Inflammatory macrophage (primary cell): ENCODE measurements at regions not wholly inside any gene's neighbourhood (a gene's known extent, or its start where the extent isn't known, plus 50 kb on each side); places are given as distances from the start of the nearest gene placed in this dataset.
"Not testable (repeated sequence)": the region's sequence is repeated elsewhere in the genome, so short reads cannot be mapped to it uniquely, and the experiment has no call there.

Experiments used
- DNase-seq, 2 donors: peaks; one replicate each; pipeline ENCODE4 v3.0.0-alpha.2; 2020 to 2022

DNA sequence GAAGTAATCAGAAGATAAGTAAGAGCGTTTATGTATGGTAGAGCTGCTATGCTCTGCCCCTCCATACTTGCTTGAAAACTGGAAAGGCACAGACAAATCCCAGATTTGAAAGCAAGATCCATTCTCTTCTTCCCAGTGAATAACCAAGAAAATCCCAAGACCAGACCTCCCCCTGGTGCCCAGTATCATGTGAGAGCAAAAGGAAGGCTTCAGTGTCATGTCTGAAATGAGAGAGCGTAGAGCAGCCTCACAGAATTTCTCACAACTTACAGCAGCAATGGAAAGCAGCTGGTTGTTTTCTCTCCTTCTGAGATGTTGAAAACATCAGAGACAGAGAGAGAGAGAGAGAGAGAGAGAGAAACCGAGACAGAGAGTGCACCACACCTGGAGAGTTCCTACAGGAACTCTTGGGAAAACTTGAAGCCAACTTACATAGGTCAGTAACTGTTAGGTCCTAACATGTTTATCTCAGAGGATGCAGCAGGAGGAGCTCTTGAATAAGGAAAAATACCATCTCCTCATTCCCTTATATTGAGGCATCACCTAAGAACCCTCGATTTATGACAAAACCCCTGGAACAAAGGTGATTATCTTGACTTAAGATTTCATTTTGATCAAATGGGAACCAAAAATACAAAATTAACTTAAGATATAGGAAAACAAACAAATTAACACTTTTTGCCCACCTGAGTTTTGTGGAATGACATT is 273.3 kb downstream of the NSUN3 start:
- DNase-seq = no peak

- no peak for DNase-seq
These were observed 282.2 kb downstream of the NSUN3 start for GRCh38 chr3:94345101-94345500.

DNA sequence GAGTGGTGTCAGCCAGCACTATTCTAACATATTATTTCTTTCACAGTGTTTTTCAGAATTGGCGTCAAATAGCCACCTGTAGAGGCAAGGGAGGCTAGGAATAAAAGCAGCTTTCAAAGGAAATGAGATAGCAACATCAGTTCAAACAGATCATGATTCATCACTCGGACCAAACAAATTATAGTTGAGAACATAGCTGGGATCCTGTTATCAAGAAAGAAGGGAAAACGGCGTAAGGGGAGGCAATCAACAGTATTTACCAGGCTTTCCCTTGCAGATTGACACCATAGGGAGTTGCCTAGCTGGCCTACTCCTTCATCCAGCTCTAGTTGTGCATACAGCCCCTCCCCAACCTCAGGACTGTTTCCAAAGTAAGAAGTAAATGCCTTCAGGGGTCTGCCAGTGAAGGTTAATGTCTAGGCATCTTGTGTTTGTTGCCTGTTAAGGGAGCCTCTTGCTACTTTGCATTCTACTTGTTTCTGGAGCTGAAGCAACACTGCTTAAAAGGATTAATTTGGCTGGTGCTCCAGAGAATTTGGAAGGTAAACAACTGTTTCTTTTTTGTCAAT is 286.5 kb downstream of the NSUN3 start:
- DNase-seq = no peak

DNA sequence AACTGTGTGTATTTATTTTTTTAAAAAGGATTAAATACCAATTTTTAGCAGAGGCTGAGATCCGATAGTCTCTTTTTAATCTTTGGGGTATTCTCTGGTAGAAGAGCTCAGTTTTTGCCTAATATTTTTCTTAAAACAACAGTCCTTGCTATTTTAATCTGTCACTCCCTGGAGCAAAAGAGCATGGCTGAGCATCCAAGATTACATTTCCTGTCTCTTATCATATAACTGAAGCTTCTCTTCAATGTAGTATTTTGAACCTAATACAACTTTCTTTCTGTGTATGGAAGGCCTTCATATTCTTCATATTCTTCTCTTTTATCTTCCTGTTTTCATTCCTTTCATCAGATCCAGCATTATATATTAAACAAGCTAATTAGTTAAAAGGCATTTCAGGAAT is 293.7 kb downstream of the NSUN3 start:
- no peak for DNase-seq

GRCh38 chr3:94359996-94360395 is 297.1 kb downstream of the NSUN3 start:
- no peak for DNase-seq

GRCh38 chr3:94360987-94361386 is 298.1 kb downstream of the NSUN3 start:
- no peak for DNase-seq

GRCh38 chr3:94362393-94362792 is 299.5 kb downstream of the NSUN3 start:
- DNase-seq = no peak

DNA sequence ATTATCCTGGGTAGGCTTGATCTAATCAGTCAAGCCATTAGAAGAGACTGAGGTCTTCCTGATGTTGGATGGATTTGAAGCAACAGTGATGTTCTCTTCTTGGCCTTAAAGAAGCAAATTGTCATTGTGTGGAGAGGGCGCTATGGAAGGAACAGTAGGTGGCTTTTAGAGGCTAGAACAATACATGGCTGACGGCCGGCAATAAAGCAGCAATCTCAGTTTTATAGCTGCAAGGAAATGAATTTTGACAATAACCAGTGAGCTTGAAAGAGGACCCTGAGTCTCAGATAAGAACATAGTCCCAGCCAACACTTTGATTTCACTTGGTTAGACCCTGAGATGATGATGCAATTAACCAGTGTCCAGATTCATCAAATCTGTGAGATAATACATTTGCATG is 302.1 kb downstream of the NSUN3 start:
- DNase-seq = no peak

DNA sequence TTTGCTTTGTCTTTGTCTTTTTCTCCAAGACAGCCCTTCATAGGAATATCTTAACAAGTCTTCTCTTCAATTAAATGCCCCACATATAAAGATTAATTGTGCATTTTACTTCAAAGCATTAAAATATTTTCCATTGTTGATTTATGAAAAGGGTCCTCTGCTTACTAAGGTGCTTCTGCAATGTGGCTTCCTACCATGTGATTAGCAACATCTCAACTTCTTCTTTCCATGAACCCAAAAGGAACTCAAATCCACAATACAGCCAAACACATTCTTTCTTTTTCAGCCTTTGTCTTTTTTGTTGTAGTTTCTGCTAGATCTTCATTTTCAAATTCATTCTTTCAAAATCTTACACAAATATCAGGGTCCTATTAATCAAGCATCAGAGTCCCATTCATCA is 309.2 kb downstream of the NSUN3 start:
- DNase-seq = no peak

DNA sequence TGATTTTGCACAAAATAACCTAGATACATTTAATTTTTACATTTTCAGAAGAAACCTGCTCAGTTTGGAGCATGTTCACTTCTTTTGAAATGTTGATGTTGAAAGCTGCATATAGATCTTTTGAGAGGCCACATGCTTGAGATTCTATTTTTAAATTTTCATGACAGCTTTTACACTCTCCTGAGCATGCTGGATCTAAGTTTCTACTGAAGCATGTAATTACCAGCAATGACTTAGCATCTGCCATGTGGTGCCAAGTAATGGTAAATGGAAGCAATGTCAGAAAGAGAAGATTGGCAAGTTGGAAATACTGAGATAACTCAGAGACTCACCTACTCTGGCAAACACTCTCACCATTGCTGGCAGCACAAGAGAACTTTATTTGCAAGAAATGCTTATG is 310.6 kb downstream of the NSUN3 start:
- DNase-seq = no peak

DNA sequence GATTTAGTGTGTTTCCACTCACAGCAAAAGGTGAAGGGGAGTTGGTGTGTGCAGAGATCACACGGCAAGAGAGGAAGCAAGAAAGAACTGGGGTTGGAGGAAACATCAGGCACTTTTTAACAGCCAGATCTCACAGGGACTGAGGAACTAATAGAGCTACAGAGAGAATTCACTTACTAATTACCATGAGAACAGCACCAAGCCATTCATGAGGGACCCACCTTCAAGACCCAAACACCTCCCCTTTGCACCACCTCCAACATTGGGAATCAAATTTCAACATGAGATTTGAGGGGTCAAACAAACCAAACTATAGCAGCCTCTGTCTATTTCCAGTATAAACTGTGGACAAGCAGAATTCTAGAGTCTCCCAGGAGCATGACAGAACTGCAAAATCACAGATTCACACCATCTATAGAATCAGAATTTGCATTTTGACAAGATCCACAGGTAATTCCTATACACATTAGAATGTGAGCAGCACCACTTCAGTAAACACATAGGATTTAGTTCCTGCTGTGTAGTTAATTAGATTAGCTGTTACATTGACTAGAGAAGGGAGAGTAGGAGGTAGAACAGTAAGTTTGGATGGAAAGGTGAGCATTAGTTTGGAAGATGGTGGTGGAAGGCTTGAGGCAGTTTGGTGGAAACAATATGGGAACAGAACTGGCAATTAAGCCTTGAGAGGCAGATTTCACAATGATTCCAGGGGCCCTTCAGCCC is 311.7 kb downstream of the NSUN3 start:
- DNase-seq = no peak

GRCh38 chr3:94377123-94377696 is 314.3 kb downstream of the NSUN3 start:
- DNase-seq = not testable (repeated sequence)

DNA sequence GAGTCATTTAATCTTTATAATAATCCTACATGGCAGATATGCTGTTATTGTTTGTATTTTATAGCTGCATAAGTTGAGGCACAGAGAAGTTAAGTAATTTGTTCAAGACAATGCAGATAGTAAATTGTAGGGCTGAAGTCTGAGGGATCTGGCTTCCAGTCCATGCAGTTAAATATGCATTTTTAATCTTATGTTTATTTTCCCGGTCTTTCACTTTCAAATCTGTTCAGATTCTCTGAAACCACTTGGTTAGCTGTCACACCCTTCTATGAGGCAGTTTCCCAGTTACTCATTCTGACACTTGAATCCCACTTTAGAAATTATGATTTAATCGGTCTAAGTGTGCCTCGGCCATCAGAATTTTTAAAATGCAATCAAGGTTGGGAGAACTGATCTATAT is 315.0 kb downstream of the NSUN3 start:
- DNase-seq = not testable (repeated sequence)

GRCh38 chr3:94378322-94378721 is 315.5 kb downstream of the NSUN3 start:
- DNase-seq = no peak

- no peak for DNase-seq
These were observed 316.4 kb downstream of the NSUN3 start for GRCh38 chr3:94379264-94379663.

GRCh38 chr3:94394885-94395284 is 332.0 kb downstream of the NSUN3 start:
- DNase-seq = no peak

DNA sequence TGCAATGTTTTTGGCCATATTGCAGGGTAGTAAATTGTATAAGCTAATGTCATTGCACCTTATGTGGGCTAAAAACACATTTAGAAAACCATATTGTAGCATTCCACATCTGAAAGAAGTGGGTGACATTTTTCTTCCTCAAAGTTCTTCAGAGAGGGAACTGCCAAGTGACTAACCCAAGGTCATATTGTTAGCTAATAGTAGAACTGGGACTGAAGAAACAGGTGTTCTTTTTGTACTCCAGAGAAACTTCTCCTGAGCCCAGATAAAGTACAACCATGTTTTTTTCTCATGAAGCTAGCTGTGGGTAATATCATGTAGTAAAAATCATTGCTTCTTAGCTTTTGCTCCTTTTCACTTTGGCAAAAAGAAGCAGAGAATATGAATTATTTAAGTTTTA is 333.0 kb downstream of the NSUN3 start:
- DNase-seq = no peak

DNA sequence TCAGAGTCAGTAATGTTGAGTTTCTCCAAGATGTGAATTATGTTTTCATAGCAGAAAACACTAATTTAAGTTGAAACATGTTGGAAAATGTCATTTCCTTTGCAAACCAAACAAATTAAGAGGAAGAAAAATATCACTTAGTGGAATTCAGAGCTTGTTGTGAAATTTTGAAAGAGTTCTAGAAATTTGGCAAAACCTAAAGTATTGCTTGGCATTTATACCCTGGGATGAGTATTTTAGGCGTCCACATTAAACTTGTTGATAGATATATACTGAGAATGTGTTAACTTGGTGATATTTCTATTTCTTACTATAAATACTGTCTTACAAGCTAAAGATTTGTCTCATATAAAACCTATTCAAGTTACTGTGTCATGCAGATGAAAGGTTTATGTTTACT is 335.2 kb downstream of the NSUN3 start:
- no peak for DNase-seq

DNA sequence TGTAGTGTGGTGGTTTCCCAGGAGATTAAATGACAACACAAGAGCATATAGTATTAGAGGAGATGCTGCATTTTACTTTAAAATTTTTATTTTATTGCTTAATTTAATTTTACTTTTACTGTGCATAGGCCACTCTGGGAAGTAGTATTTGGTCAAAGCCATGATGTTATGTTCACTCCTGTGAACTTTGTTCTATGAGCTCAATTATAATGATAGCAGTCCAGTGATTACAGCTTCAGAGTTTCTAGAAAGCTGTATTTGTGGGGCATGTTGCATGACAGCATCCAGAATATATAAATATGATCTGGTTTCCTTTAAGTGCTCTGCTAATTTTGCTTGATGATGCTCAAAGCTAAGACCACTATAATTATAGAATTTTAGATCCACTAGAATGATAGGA is 338.6 kb downstream of the NSUN3 start:
- DNase-seq = no peak

DNA sequence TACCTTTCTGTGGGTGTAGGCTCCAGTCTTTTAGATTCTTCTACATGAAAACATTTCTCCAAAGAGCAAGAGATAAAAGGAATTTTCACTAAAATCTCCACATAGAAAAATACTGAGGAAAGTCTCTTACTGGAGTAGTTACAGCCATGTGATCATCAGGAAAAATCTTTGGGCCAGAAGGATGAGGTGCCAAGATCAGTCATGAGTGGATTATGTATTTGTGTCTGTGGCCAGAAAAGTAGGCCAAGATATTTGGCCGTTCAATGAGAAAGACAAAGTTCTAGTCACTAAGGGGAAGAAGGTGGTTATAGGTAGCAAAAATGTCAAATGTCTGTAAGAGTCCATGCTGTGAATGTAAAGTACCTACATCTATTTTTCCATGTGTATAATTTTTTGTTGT is 339.3 kb downstream of the NSUN3 start:
- no peak for DNase-seq

GRCh38 chr3:94405258-94406035 is 342.6 kb downstream of the NSUN3 start:
- no peak for DNase-seq

GRCh38 chr3:94406595-94406994 is 343.7 kb downstream of the NSUN3 start:
- DNase-seq = no peak

- not testable (repeated sequence) for DNase-seq
These were observed 350.1 kb downstream of the NSUN3 start for GRCh38 chr3:94412936-94413335.
